HUES6 (cell line): ENCODE measurements at regions not wholly inside any gene's neighbourhood (a gene's known extent, or its start where the extent isn't known, plus 50 kb on each side); places are given as distances from the start of the nearest gene placed in this dataset.
"Not testable (repeated sequence)": the region's sequence is repeated elsewhere in the genome, so short reads cannot be mapped to it uniquely, and the experiment has no call there.

Experiments used
- H3K27ac ChIP-seq: 2 replicates; pipeline ENCODE4 v1.7.0; 2013; ENCODE audit warnings: low read depth, mild to moderate bottlenecking, low read length, inconsistent platforms
- H3K27me3 ChIP-seq: 2 replicates; pipeline ENCODE4 v1.6.1; 2013; ENCODE audit warnings: low read length; ENCODE audit not compliant: control insufficient read depth, insufficient read depth
- H3K36me3 ChIP-seq: 2 replicates; pipeline ENCODE4 v1.6.1; 2013; ENCODE audit warnings: low read length; ENCODE audit not compliant: control insufficient read depth, insufficient read depth
- H3K4me1 ChIP-seq: 2 replicates; pipeline ENCODE4 v1.6.1; 2013; ENCODE audit warnings: low read length; ENCODE audit not compliant: control insufficient read depth, insufficient read depth
- H3K4me3 ChIP-seq: 2 replicates; pipeline ENCODE4 v1.5.1; 2013; ENCODE audit warnings: low read depth, low read length
- H3K9ac ChIP-seq: one replicate; pipeline ENCODE4 v1.6.1; 2013; ENCODE audit warnings: mild to moderate bottlenecking, low read length
- H3K9me3 ChIP-seq: 2 replicates; pipeline ENCODE4 v1.6.1; 2013; ENCODE audit warnings: low read depth, low read length; ENCODE audit not compliant: control insufficient read depth, insufficient read depth

GRCh38 chr3:194906970-194907629 is 221.4 kb downstream of the FAM43A start:
- H3K4me3 ChIP-seq: no peak overlapping the region
- no peaks in the 10 kb centered on the region for H3K4me1 ChIP-seq
- no peak overlapping the region for H3K9ac ChIP-seq
- no peaks in the 10 kb centered on the region for H3K27me3 ChIP-seq
- H3K36me3 ChIP-seq: no peaks in the 10 kb centered on the region
- peaks cover 15% of the 10 kb centered on the region; the same call in 1 of the 2 replicates for H3K9me3 ChIP-seq
- H3K27ac ChIP-seq: no peak overlapping the region

GRCh38 chr3:194907811-194908210 is 222.1 kb downstream of the FAM43A start:
- no peaks in the 10 kb centered on the region for H3K4me1 ChIP-seq
- H3K27me3 ChIP-seq: no peaks in the 10 kb centered on the region
- no peaks in the 10 kb centered on the region for H3K36me3 ChIP-seq
- peaks cover 15% of the 10 kb centered on the region; the same call in 1 of the 2 replicates for H3K9me3 ChIP-seq
- H3K9ac ChIP-seq: no peak overlapping the region
- H3K27ac ChIP-seq: no peak overlapping the region
- H3K4me3 ChIP-seq: no peak overlapping the region

GRCh38 chr3:194908496-194908895 is 222.8 kb downstream of the FAM43A start:
- H3K27ac ChIP-seq: no peak overlapping the region
- H3K27me3 ChIP-seq: no peaks in the 10 kb centered on the region
- H3K4me3 ChIP-seq: no peak overlapping the region
- H3K9ac ChIP-seq: no peak overlapping the region
- H3K9me3 ChIP-seq: peaks cover 12% of the 10 kb centered on the region; the same call in 1 of the 2 replicates
- H3K4me1 ChIP-seq: no peaks in the 10 kb centered on the region
- H3K36me3 ChIP-seq: no peaks in the 10 kb centered on the region

GRCh38 chr3:194908972-194909371 is 223.3 kb downstream of the FAM43A start:
- Histone ChIP-seq H3K4me3 (no peak overlapping the region), H3K9me3 (peaks cover 8% of the 10 kb centered on the region; the same call in 1 of the 2 replicates), H3K36me3 (no peaks in the 10 kb centered on the region), H3K4me1 (no peaks in the 10 kb centered on the region), H3K27me3 (no peaks in the 10 kb centered on the region), H3K9ac (no peak overlapping the region), H3K27ac (no peak overlapping the region)

GRCh38 chr3:194910414-194910984 is 224.8 kb downstream of the FAM43A start:
- Histone ChIP-seq H3K9ac (no peak overlapping the region), H3K9me3 (no peaks in the 10 kb centered on the region), H3K4me3 (no peak overlapping the region), H3K27ac (no peak overlapping the region), H3K4me1 (no peaks in the 10 kb centered on the region), H3K27me3 (no peaks in the 10 kb centered on the region), H3K36me3 (no peaks in the 10 kb centered on the region)

GRCh38 chr3:194913316-194913715 is 227.6 kb downstream of the FAM43A start:
- H3K4me1 ChIP-seq: no peaks in the 10 kb centered on the region
- H3K9me3 ChIP-seq: no peaks in the 10 kb centered on the region
- no peak overlapping the region for H3K4me3 ChIP-seq
- H3K27me3 ChIP-seq: no peaks in the 10 kb centered on the region
- no peaks in the 10 kb centered on the region for H3K36me3 ChIP-seq
- H3K9ac ChIP-seq: no peak overlapping the region
- H3K27ac ChIP-seq: no peak overlapping the region

GRCh38 chr3:194924889-194925288 is 239.2 kb downstream of the FAM43A start:
- H3K4me3 ChIP-seq, H3K27ac ChIP-seq, H3K9me3 ChIP-seq, H3K27me3 ChIP-seq, H3K9ac ChIP-seq, H3K36me3 ChIP-seq, H3K4me1 ChIP-seq: not testable (repeated sequence)

- H3K9me3 ChIP-seq: no peaks in the 10 kb centered on the region
- no peaks in the 10 kb centered on the region for H3K27me3 ChIP-seq
- H3K27ac ChIP-seq: no peak overlapping the region
- H3K36me3 ChIP-seq: no peaks in the 10 kb centered on the region
- H3K4me3 ChIP-seq: no peak overlapping the region
- H3K9ac ChIP-seq: no peak overlapping the region
- H3K4me1 ChIP-seq: peaks cover 11% of the 10 kb centered on the region
Observed at GRCh38 chr3:194925614-194926013, 239.9 kb downstream of the FAM43A start.

- Histone ChIP-seq H3K36me3 (no peaks in the 10 kb centered on the region), H3K4me3 (no peak overlapping the region), H3K27me3 (no peaks in the 10 kb centered on the region), H3K9ac (no peak overlapping the region), H3K27ac (no peak overlapping the region), H3K4me1 (peaks cover 13% of the 10 kb centered on the region), H3K9me3 (peaks cover 8% of the 10 kb centered on the region; the same call in 1 of the 2 replicates)
Observed at GRCh38 chr3:194928227-194928626, 242.5 kb downstream of the FAM43A start.

- H3K27ac ChIP-seq: no peak overlapping the region
- no peaks in the 10 kb centered on the region for H3K36me3 ChIP-seq
- peaks cover 9% of the 10 kb centered on the region; the same call in 1 of the 2 replicates for H3K9me3 ChIP-seq
- no peak overlapping the region for H3K4me3 ChIP-seq
- peaks cover 13% of the 10 kb centered on the region for H3K4me1 ChIP-seq
- H3K27me3 ChIP-seq: no peaks in the 10 kb centered on the region
- no peak overlapping the region for H3K9ac ChIP-seq
Observed at GRCh38 chr3:194928831-194929577, 243.3 kb downstream of the FAM43A start.

GRCh38 chr3:194929578-194929960 is 243.9 kb downstream of the FAM43A start:
- H3K4me1 ChIP-seq: peaks cover 13% of the 10 kb centered on the region
- no peak overlapping the region for H3K27ac ChIP-seq
- no peaks in the 10 kb centered on the region for H3K36me3 ChIP-seq
- H3K9me3 ChIP-seq: peaks cover 9% of the 10 kb centered on the region; the same call in 1 of the 2 replicates
- H3K27me3 ChIP-seq: no peaks in the 10 kb centered on the region
- no peak overlapping the region for H3K9ac ChIP-seq
- no peak overlapping the region for H3K4me3 ChIP-seq
